HG03521 (cell line): ENCODE measurements at regions not wholly inside any gene's neighbourhood (a gene's known extent, or its start where the extent isn't known, plus 50 kb on each side); places are given as distances from the start of the nearest gene placed in this dataset.
"Not testable (repeated sequence)": the region's sequence is repeated elsewhere in the genome, so short reads cannot be mapped to it uniquely, and the experiment has no call there.

Experiments used
- ATAC-seq: cut with Tn5 transposase; IDR thresholded peaks from one replicate; pipeline ENCODE4 v1.9.1; 2021; ENCODE audit warnings: mild to moderate bottlenecking, moderate library complexity; ENCODE audit not compliant: unreplicated experiment

DNA sequence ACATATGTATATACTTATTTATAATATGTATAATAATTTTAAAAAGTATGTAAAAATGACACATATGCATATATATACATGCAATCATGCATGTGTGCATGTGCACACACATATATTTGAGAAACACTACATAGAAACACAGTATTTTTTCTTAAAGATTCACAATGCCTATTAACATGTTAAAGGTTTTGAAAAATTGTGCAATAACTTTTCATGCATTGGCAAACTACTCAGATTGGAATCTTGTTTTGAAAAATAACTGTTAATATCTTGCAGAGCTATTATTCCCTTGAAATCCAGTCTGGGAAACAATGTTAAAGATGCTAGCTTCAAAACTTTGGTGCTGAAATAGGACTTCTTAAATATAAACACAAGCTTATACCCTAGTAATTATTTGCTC lies 256.2 kb upstream of the P2RY1 start:
- no peak for ATAC-seq

DNA sequence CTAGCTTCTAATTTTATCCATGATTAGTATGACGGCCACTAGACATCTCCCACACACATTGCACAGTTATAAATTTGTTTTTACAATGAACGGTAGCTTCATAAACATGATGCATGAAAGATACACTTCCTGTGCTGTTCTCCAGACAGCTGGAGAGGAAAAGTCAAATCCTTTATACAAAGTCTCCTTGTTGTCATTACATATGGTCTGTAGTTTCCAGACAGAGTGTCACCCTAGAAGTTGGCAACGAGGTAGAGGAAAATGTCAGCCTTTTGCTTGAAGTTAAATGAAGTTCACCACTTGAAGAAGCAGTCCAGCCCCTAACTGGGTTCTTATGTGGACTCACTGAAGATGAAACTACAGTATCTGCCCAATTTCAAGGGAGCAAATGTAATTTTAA lies 253.0 kb upstream of the P2RY1 start:
- ATAC-seq, result no peak

DNA sequence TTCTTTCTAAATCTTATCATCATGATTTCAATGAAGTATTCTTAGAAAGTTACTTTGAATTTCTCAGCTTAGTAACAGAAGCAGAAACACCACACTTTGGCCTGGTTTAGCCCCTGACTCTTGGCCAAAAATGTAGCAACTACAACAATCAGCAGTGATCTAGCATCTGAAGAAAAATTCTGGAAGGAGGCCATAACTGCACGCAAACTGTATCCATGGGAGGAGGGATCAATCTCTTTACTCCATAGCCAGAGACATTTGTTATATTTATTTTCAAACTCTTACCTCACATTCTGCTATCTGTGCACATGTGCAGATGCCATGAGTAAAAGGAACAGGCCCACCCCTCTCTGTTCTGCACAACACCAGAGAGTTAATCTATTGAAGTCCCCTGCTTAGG lies 251.0 kb upstream of the P2RY1 start:
- no peak for ATAC-seq

DNA sequence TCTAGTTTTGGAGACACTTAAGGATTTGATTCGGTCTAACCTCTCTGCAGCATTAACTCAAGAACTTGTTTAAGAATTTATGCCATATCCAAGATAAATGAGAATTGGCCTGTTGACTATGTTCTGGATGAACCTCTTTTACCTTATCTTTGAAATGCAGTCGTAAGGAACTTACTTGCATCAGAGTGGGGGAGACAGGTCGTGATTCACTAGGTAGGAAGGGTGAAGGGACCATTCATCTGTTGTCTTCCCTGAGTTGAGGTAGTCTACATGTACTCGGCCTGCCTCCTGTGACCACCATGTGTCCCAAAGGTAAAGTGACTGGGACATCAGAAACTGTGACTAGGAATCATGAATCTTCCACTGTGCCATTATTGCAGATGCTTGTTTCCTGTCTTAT lies 248.0 kb upstream of the P2RY1 start:
- no peak for ATAC-seq

DNA sequence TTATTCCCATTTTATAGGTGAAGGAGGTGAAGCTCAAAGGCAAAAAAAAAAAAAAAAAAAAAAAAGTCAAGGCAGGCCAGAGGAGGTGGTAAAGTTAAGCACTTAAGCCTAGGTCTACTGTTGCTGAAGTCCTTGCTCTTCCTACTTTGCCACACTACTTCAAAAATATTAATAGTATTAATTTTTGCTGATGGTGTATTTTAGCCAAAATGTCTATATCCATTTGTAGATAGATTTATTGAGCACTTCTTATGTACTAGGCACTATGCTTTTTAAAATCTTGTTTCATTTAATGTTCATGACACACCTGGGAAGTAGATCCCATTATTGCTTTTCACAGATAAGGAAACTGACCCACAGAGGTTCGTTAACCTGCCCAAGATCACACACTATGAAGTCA lies 247.1 kb upstream of the P2RY1 start:
- ATAC-seq, result no peak

DNA sequence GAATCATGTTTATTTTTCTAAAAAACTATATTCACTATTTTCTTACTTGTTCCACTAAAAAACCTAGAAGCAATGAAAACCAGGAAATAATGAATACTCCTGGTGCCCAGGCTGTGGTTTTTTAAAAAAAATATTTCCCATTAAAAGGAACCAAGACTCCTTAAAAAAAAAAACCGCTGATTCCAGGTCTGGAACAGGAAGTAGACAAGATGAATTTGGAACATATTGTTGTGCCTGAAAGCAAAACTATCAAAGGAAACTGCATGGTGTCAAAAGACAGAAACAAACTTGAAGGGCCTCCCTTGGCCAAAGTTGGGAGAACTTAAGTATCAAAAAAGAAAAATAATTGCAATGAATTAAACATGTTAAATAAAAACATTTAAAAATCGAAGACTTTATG lies 245.3 kb upstream of the P2RY1 start:
- ATAC-seq, result no peak

DNA sequence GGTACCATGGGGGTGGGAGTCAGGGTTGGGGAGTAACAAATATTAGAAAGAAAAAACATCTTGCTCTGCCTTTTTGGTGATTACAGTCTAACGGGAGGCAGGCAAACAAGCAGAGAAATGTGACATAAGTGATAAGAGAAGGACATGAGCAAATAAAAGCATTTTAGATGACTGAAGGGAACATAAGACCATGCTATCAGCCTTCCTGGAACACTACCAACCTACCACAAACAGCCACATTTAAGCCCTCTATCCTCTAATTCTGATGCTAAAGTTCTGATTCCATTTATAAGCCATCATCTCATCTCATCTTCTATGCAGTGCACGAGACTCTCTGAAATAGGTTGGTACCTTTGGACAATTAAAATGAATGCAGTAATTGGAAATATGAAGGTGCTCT lies 243.4 kb upstream of the P2RY1 start:
- no peak for ATAC-seq

DNA sequence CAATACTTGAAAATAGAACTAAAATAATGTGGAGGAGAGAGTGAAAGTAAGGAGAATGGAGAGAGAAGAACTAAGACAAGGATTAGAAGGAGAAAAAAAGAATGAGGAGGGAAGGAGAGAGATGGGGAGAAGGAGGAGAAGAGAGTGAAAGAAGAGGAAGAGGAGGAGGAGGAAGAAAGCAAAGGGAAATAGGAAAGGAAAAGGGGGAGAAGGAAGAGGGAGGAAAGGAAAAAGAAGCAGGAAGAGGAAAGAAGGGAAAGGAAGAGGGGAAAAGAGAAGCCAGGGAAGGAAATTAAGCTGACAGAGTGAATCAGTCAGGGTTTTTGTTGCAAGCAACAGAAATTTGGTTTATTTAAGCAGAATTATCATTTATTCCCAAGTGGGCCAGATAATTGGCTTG lies 241.7 kb upstream of the P2RY1 start:
- ATAC-seq, result no peak

DNA sequence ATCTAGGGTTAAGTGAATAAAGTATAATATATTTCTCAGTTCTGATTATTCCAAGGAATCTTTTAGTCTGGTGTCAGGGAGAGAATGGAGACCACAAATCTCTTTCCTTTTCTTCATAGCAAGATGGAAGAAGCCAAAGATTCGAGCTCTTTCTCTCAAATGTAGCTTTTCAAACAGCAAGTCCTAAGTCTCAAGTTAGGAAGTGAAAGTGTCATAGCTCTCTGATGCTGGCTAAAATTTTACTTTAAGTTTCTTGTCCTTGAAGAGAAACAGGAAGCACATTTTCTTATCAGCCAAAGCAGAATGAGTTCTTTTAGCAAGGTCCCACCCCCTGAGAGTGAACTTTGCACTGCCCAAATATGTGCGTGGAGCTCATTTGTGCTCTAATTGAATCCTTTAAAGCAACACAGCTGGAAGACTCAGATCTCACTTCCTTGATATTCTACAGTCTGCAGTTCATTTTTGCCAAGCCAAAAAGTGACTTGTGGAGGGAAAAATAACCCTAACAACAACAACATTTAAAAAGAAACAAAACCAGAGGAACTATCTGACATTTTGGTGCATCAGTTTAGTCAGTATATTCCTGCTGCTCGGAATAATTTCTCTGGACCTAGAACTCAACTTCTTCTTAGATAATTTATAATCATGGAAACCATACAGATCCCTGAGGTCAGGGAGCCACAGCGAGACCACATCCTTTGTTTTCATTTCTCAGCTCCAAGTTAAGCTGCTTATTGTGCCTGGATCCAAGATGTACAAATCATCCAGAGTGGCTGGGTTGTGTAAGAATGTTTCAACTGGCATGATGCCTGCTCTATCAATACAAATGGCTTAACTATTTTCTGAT lies 238.7 kb upstream of the P2RY1 start:
- ATAC-seq, result peak; percentile 99

DNA sequence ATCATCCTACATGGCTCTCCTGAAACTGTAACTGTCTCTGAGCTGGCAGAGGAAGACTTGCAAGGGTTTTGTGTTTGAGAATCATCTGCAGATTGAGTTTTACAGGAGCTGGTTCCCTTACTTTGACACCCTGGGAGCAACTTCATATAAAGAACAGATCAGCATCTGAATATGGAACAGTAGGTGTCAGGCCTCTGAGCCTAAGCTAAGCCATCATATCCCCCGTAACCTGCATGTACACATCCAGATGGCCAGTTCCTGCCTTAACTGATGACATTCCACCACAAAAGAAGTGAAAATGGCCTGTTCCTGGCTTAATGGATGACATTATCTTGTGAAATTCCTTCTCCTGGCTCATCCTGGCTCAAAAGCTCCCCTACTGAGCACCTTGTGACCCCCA lies 238.1 kb upstream of the P2RY1 start:
- ATAC-seq, result not testable (repeated sequence)

DNA sequence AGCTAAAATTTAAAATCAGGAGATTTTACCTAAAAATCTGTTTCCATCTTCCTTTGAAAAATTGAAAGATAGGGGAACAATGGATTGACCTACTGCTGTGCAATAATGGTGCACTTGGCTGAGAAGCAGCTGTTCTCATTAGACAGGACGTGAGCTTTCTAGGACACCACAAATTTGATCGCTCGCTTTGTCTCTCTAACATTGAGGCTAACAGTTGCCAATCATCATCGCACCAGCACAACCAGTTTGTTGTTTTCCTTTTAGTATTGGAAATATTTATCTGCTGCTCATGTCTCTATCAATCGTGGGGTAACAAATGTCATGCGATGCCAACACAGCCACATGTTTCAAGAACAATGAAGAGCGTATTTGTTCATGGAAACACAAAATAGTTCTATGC lies 228.8 kb upstream of the P2RY1 start:
- no peak for ATAC-seq

DNA sequence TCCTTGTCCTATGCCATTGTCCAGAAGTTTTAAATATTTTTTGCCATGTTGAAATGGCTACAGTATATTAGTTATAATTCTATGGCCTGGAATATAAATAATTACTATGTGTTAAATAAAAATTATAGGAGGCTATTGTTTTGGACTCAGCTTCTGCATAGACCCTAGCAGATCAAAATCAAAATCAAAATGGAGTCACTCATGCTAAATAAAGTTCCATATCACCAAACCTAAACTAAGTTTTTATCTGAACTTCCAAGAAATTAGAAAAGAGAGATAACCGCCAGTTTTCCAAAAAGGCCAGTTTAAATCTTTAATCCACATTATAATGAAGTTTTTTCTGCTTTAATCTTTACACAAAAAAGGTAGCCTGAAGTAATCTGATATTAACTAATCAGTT lies 227.8 kb upstream of the P2RY1 start:
- ATAC-seq, result no peak

DNA sequence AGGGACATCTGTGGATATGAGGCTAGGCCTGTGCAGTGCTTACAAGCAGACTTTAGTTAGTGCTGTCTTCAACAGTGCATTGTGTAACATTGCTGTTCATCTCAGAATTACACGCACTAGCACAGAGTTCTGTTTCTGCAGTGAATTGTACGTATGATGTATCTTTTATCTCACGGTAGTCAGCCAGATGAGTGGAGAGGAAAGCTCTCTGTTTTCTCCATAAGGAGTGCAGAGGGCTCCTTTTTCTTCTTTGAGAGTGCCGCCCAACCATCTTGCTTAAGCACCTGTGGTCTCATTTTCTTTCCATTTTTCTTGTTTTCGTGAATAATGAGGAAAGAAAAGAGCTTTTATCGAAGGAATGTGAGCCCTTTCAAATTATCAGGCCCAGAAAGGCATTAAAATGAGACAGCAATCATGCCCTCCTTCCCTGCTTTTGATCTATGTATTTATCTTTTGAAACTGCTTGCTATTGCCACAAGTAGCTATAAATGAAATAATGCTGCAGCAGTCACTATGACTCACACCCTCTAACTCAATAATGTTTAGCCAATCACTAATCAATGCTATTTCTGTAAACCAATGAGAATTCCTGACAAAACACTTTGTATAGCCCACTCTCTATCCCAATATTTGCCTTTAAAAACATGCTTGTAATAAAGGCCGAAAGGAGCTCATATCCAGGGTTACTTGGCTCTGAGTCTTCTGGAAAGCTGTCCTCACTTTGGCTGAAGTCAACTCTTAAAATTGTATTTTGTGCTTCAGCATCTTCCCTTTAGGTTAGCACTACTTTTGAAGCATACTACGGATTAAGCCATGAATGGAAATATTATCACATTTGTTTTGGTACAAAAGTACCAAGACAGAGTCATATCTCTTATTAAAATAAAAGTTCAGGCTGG lies 226.0 kb upstream of the P2RY1 start:
- ATAC-seq, result no peak

DNA sequence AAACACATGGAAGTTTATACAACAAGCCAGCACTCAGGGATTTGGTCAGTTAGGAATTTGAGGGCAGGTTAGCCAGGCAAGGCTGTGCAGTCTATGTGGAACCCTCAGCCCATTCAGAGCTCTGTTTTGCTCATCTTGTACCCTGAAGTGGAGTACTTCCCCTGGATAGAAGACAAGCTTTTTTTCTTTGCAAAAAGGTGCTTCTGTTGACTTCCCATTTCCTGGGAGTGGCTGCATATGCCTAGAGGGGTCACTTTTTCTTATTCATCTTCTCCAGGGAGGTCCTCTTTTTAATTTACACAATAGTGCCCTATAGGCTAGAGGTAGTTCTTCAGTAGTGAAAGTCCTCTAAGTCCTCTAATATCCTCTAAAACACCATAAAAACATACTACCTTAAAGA lies 225.0 kb upstream of the P2RY1 start:
- ATAC-seq, result no peak

DNA sequence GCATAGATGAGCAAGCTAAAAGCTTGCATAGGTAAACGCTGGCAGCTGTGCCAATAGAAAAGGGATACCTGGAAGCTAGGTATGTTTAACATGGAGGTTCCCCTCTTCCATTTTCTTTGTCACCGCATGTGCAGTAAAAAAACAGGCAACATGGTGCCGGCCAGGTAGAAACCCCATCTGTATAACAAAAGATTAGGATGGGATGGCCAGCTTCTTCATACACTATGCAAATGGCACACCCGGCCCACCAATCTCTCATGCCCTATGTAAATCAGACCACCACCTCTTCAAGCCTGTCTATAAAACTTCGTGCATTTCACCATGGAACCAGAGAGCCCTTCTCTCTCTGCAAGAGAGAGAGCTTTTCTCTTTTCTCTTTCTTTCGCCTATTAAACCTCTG lies 224.3 kb upstream of the P2RY1 start:
- ATAC-seq, result no peak

DNA sequence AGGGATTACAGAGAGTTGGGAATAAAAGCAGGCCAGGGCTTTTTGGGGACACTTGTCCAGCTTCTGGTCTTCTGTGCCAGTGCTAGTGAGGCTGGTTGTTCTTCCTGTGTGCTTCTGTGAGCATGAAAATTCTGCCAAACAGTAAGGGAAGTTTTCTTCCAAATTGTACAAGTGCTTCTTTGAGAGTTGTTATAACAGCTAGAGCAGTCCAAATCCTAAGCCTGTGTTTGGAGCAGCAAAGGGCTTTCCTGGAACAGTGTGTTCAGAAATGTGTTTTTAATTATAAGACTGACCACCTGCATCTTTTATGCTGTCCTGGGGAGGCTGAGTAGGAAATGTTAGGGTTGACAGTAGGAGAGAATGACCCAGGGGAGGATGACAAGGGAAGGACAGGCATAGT lies 223.0 kb upstream of the P2RY1 start:
- ATAC-seq, result no peak

DNA sequence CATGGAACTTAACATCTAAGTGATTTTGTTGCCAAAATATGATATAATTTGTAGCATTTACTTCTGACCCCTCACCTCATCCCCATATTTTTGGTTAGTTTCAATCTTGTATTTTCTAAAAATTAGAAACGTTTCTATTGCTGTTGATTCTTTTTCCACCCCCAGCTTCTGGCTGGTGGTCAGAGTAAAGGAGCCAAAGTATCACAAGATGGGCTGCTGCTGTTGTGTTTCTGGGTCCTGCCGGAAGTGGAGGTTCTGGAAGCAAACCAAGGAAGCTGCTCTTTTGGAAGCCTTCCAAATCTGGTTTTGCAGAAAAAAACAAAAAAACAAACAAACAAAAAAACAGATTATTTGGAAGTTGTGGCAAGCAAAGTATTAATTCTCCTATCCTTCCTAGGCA lies 221.1 kb upstream of the P2RY1 start:
- ATAC-seq, result no peak

DNA sequence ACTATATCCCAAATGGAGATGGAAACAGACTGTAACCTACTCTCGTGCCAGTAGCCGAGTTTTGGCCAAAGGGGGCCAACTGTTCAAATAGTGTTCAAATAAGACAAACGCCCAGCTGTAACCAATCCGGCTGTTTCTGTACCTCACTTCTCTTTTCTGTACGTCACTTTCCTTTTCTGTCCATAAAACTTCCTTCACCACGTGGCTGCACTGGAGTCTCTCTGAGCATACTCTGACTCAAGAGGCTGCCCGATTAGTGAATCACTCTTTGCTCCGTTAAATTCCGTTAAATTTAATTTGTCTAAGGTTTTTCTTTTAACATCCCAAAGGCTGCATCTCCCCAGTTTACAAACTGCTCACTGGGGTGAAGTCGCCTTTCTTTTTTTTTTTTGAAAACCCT lies 219.2 kb upstream of the P2RY1 start:
- no peak for ATAC-seq

DNA sequence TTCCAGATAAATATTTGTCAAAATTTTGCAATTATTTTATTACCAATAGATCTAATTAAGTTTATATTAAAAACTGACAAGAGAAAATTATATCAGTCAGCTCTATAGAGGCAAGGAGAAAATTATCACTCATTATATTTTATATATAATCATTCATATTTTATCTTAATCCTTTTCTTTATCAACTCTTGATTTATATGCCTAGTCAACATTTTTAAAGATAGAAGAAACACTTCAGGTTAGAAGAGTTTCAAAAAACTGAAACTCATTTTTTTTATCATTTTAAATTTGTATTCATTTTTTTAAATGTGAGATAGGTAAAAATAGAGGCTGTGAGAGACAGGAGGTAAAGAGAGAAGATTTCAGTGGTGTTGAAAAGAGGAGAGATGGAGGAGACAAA lies 217.3 kb upstream of the P2RY1 start:
- no peak for ATAC-seq

DNA sequence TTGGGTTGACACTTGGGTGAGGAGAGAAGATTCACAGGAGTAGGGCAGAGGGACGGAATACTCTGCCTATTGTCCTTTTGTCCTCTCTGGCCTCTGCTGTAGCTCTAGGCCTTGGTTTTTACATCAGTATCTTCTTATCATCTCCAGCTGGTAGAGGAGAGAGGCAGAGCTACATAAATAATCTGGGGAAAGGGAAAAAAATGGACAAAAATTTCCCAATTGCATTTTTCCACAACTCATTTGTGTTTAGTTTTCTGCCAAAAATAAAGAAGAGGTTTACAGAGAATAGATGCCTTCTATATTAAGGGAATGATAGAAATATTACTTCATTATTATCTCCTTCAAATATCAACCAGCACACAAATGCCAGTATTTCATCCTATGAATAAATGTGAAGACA lies 216.4 kb upstream of the P2RY1 start:
- no peak for ATAC-seq

DNA sequence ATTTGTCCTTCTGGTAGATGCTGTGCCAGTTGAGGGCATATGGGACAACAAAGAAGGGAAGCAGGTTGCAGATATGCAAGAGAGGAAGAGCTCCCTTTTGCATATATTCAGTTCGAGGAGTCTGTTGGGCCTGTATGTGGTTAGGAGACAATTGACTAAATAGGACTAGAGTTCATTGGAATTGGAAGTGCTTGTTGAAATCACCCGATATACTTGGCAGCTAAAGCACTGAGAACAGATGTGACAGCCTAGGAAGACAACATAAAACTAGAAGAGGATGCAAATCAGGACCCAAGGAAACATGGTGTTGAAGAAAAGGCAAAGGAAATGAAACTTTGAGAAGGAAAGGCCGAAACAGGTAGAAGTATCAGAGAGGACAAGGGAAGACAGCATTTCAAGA lies 215.2 kb upstream of the P2RY1 start:
- no peak for ATAC-seq

DNA sequence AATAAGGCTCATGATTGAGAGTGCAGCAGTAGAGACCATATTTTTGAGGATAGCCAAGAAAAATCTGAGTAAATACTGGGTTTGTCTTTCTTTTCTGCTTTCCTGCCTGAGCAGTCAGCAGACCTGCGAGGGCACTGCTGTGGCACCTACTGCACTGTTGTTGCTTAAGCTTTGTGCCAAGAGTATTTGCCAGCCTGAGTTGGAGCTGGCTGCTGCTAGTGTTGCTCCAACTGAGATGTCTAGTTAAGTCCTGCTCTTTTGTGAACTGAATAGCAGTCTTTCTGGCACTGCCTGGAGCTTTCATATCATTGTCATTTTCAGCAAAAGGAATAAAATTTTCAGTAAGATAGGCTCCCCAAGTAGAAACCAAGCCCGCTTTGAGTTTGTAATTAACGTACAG lies 214.5 kb upstream of the P2RY1 start:
- no peak for ATAC-seq
